HepG2 (cell line): ENCODE measurements at regions not wholly inside any gene's neighbourhood (a gene's known extent, or its start where the extent isn't known, plus 50 kb on each side); places are given as distances from the start of the nearest gene placed in this dataset.

Experiments used
- ATAC-seq: fragments of 200-7000 bp; cut with Tn5 transposase; 3 replicates; pipeline ENCODE4 v1.9.1; 2020; ENCODE audit warnings: mild to moderate bottlenecking, moderate library complexity
- BruUV-seq: library from RNA; stranded (reverse); fragments of 400-500 nt; replicated peaks from 2 replicates; lab custom pipeline; 2021; lab: Mats Ljungman, UMichigan
- CTCF ChIA-PET: fragments of 300-600 bp; formaldehyde crosslinking; extraction: SDS; loops from one replicate; lab custom pipeline; 2021; ENCODE audit warnings: low total read pairs, inconsistent platforms, low intra/inter-chr PET ratio; lab: Yijun Ruan, JAX
- POLR2A ChIA-PET: fragments of 350-600 bp; sonication (Branson Sonifier 250); formaldehyde crosslinking; loops from one replicate; lab custom pipeline; 2020; ENCODE audit warnings: antibody characterized with exemption, inconsistent platforms; lab: Yijun Ruan, JAX
- DNase-seq: peaks from one replicate; pipeline ENCODE4 v3.0.0-alpha.2; 2015; ENCODE audit warnings: low spot score
- FAIRE-seq: peaks from 3 replicates; lab custom pipeline; 2011; peaks lifted over from hg19 to GRCh38; lab: Jason Lieb, UNC
- H2AFZ ChIP-seq: one replicate; pipeline ENCODE4 v1.6.1; 2011; ENCODE audit warnings: low read length, inconsistent platforms
- H3K27ac ChIP-seq: fragments of 300-600 bp; 3 replicates; pipeline ENCODE4 v1.8.0; 2011; ENCODE audit warnings: mixed run types, mild to moderate bottlenecking, mixed read lengths, low read length, inconsistent platforms; ENCODE audit not compliant: insufficient read depth; ENCODE audit errors: extremely low read length
- H3K27me3 ChIP-seq, 2 experiments: fragments of 200-600 bp in 1 of 2; 2 replicates in 1 of 2; 3 replicates in 1 of 2; pipeline versions ENCODE4 v1.6.0 to v1.8.0; 2011; ENCODE audit warnings: low read length in 2 of 2, mild to moderate bottlenecking in 2 of 2, moderate library complexity in 2 of 2, inconsistent platforms in 1 of 2; ENCODE audit not compliant: insufficient read depth in 2 of 2, control insufficient read depth in 1 of 2
- H3K36me3 ChIP-seq, 2 experiments: fragments of 200-600 bp in 1 of 2; replicated peaks in 1 of 2; 2 replicates in 1 of 2; 3 replicates in 1 of 2; pipeline versions ENCODE4 v1.5.1 to v1.8.0; 2011; ENCODE audit warnings: low read length in 2 of 2, inconsistent platforms in 1 of 2; ENCODE audit not compliant: insufficient read depth in 2 of 2, control insufficient read depth in 1 of 2
- H3K4me1 ChIP-seq: 2 replicates; pipeline ENCODE4 v1.5.1; 2012; ENCODE audit warnings: low read length, inconsistent platforms; ENCODE audit not compliant: insufficient read depth
- H3K4me2 ChIP-seq: 2 replicates; pipeline ENCODE4 v1.6.0; 2011; ENCODE audit warnings: low read depth, low read length, inconsistent platforms
- H3K4me3 ChIP-seq, 3 experiments: fragments of 200-600 bp in 1 of 3; sonication (generic), shearing (Covaris generic) in 1 of 3; replicated peaks in 1 of 3; 2 replicates each; pipeline ENCODE4 v1.5.1; 2011 to 2016; ENCODE audit warnings: low read length in 3 of 3, inconsistent platforms in 2 of 3, low read depth in 2 of 3, mild to moderate bottlenecking in 2 of 3, control low read depth in 1 of 3, mixed read lengths in 1 of 3; ENCODE audit not compliant: insufficient read depth in 1 of 3
- H3K79me2 ChIP-seq: one replicate; pipeline ENCODE4 v1.6.1; 2011; ENCODE audit warnings: low read length, inconsistent platforms; ENCODE audit not compliant: insufficient read depth
- H3K9ac ChIP-seq: 2 replicates; pipeline ENCODE4 v1.6.0; 2011; ENCODE audit warnings: mild to moderate bottlenecking, low read depth, low read length, inconsistent platforms; ENCODE audit not compliant: insufficient read depth
- H3K9me3 ChIP-seq: 2 replicates; pipeline ENCODE4 v1.5.1; 2012; ENCODE audit warnings: mild to moderate bottlenecking, low read length
- H4K20me1 ChIP-seq: 2 replicates; pipeline ENCODE4 v1.6.0; 2011; ENCODE audit warnings: inconsistent platforms, mild to moderate bottlenecking, low read length, moderate library complexity; ENCODE audit not compliant: insufficient read depth
- CREB1 ChIP-seq, 2 experiments: fragments of 450-650 bp in 1 of 2; IDR thresholded peaks; 2 replicates each; pipeline ENCODE4 v1.6.1; 2016 to 2017; ENCODE audit warnings: control low read depth in 1 of 2, mild to moderate bottlenecking in 1 of 2, missing compliant biosample characterization in 1 of 2, missing genetic modification characterization in 1 of 2
- NR3C1 ChIP-seq: sonication (generic); formaldehyde crosslinking; IDR thresholded peaks from 2 replicates; pipeline ENCODE4 v1.4.0; 2020; ENCODE audit warnings: missing genetic modification reagents
- RAD51 ChIP-seq: fragments of 450-650 bp; IDR thresholded peaks from 2 replicates; pipeline ENCODE4 v1.6.1; 2016; ENCODE audit warnings: borderline replicate concordance
- REL ChIP-seq: sonication (generic); formaldehyde crosslinking; conservative IDR thresholded peaks from 2 replicates; pipeline ENCODE4 v1.8.0; 2022; ENCODE audit warnings: mild to moderate bottlenecking, missing genetic modification reagents, moderate library complexity
- SMYD3 ChIP-seq: sonication (generic); formaldehyde crosslinking; IDR thresholded peaks from 2 replicates; pipeline ENCODE4 v1.8.1; 2023; ENCODE audit warnings: mild to moderate bottlenecking, missing genetic modification reagents
- SRSF1 ChIP-seq: fragments of 200-400 bp; formaldehyde crosslinking; optimal IDR thresholded peaks from 2 replicates; pipeline ENCODE3; 2017; ENCODE audit warnings: mild to moderate bottlenecking, low read depth, low read length, moderate library complexity
- YEATS2 ChIP-seq: sonication (generic); formaldehyde crosslinking; IDR thresholded peaks from 2 replicates; pipeline ENCODE4 v1.4.0; 2020; ENCODE audit warnings: missing genetic modification reagents, borderline replicate concordance
- ZFX ChIP-seq: sonication (generic); formaldehyde crosslinking; IDR thresholded peaks from 2 replicates; pipeline ENCODE4 v1.4.0; 2020; ENCODE audit warnings: mild to moderate bottlenecking, low read depth, missing genetic modification reagents, moderate library complexity
- ZNF256 ChIP-seq: sonication (generic); formaldehyde crosslinking; conservative IDR thresholded peaks from 2 replicates; pipeline ENCODE4 v1.4.0; 2020; ENCODE audit warnings: missing genetic modification reagents
- ZNF263 ChIP-seq: sonication (generic); formaldehyde crosslinking; IDR thresholded peaks from 2 replicates; pipeline ENCODE4 v1.4.0; 2020; ENCODE audit warnings: missing genetic modification reagents
- ZNF33B ChIP-seq: sonication (generic); formaldehyde crosslinking; IDR thresholded peaks from 2 replicates; pipeline ENCODE4 v1.5.1; 2020; ENCODE audit warnings: mild to moderate bottlenecking, missing genetic modification reagents
- WGBS: methylation state at CpG from one replicate; pipeline ENCODE4 v1.1.6; 2017; ENCODE audit warnings: low lambda C conversion rate; 5-methylcytosine and 5-hydroxymethylcytosine counted together
- in situ Hi-C: cut with HindIII; loops from 2 replicates; pipeline ENCODE4 v1.10.0; 2017; ENCODE audit warnings: low pct_unique_long_range_greater_than_20kb; ENCODE audit not compliant: extremely low pct_ligation_motif_present
- intact Hi-C: fragments of 100-400 bp; cut with micrococcal nuclease; formaldehyde crosslinking; loops from one replicate; pipeline ENCODE4 v1.10.0; 2022; ENCODE audit not compliant: unreplicated experiment
- TF ChIP-seq, protein P1 (sequence below): sonication (generic); formaldehyde crosslinking; IDR thresholded peaks from 2 replicates; pipeline ENCODE4 v1.8.1; 2022; ENCODE audit warnings: low read depth, mild to moderate bottlenecking, missing genetic modification reagents
- TF ChIP-seq, protein P2 (sequence below): sonication (generic); formaldehyde crosslinking; IDR thresholded peaks from 2 replicates; pipeline ENCODE4 v1.8.1; 2023; ENCODE audit warnings: mild to moderate bottlenecking, missing genetic modification reagents, borderline replicate concordance
- TF ChIP-seq, protein P3 (sequence below), 2 experiments: fragments of 450-650 bp in 1 of 2; sonication (generic) in 1 of 2; formaldehyde crosslinking; IDR thresholded peaks; 2 replicates each; pipeline versions ENCODE4 v1.5.0 to v1.8.0; 2020 to 2022; ENCODE audit warnings: mild to moderate bottlenecking in 1 of 2, missing genetic modification reagents in 1 of 2
- TF ChIP-seq, protein P4 (sequence below): IDR thresholded peaks from 2 replicates; pipeline ENCODE4 v1.6.1; 2016; ENCODE audit warnings: missing biosample characterization, missing genetic modification reagents, low read depth

DNA sequence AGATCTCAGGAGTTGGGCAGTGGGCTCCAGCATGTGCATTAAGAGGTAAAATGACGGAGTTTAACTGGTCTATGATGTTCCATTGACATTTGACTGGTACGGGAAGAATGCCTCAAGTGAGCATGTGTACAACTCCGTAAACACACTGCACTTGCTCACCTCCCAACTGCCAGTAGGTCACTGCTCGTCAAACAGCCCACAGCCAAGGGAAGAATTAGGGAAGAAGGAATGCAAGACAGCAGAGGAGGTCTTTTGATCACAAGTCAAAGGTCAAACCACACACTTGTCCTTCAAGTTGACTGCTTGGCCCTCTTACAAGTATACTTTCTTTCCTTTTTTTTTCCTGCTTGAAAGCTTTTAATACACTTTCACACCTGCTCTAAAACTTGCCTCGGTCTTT is 236.7 kb downstream of the B3GLCT start (continued):
- TF ChIP-seq, protein P1, sequence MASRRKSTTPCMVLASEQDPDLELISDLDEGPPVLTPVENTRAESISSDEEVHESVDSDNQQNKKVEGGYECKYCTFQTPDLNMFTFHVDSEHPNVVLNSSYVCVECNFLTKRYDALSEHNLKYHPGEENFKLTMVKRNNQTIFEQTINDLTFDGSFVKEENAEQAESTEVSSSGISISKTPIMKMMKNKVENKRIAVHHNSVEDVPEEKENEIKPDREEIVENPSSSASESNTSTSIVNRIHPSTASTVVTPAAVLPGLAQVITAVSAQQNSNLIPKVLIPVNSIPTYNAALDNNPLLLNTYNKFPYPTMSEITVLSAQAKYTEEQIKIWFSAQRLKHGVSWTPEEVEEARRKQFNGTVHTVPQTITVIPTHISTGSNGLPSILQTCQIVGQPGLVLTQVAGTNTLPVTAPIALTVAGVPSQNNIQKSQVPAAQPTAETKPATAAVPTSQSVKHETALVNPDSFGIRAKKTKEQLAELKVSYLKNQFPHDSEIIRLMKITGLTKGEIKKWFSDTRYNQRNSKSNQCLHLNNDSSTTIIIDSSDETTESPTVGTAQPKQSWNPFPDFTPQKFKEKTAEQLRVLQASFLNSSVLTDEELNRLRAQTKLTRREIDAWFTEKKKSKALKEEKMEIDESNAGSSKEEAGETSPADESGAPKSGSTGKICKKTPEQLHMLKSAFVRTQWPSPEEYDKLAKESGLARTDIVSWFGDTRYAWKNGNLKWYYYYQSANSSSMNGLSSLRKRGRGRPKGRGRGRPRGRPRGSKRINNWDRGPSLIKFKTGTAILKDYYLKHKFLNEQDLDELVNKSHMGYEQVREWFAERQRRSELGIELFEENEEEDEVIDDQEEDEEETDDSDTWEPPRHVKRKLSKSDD (CRISPR knock-in tag): no peak
- no peak for TF ChIP-seq ZFX (CRISPR knock-in tag)
- TF ChIP-seq, all 625 proteins: peak for 0

DNA sequence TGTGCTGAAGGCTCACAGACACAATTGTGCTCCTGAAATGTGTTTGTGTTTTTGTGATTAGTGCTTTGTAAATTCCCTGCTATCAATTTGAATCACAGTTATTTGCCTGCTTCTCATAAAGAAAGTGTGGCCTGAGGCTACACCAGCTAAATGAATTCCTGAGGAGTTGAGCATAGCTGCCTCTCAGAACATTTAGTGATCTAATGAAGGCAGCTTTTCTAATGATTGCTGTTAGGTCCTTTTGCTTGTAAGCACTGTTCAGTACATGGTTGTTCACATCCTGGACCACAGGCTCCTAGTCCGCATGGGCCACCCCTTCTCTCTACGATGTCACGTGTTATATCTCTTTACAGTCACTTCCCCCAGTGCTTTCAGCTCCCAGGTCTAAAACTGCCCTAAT is 238.2 kb downstream of the B3GLCT start:
- peaks cover 0 to 10% of the 10 kb centered on the region in 2 experiments; a peak in 1 of 5 replicates for H3K27me3 ChIP-seq
- 3% methylated on average over 3 of the region's 3 CpGs for WGBS
- H3K36me3 ChIP-seq: no peaks in the 10 kb centered on the region
- H2AFZ ChIP-seq: no peak overlapping the region
- no peak overlapping the region for H3K4me2 ChIP-seq
- H3K4me1 ChIP-seq: no peaks in the 10 kb centered on the region; the same call in 1 of the 2 replicates
- no TSS peak for BruUV-seq
- H3K9ac ChIP-seq: no peak overlapping the region
- no peaks in the 10 kb centered on the region for H4K20me1 ChIP-seq
- in situ Hi-C loops (no loop called here), intact Hi-C loops (no loop called here)
- no peaks in the 10 kb centered on the region for H3K79me2 ChIP-seq
- ATAC-seq (no peak), DNase-seq (no peak), FAIRE-seq (no peak)
- ChIA-PET POLR2A (no interaction called here), CTCF (no interaction called here)
- H3K4me3 ChIP-seq: no peak overlapping the region
- TF ChIP-seq YEATS2 (CRISPR knock-in tag) (no peak), ZNF263 (CRISPR knock-in tag) (no peak), ZNF33B (CRISPR knock-in tag) (no peak), REL (no peak), SMYD3 (CRISPR knock-in tag) (no peak), ZNF256 (no peak), SRSF1 (no peak), NR3C1 (CRISPR knock-in tag) (no peak), RAD51 (no peak), CREB1 (IDR thresholded peaks at IDR 0.05) (no peak), CREB1 (CRISPR knock-in tag; IDR thresholded peaks at IDR 0.05) (no peak)
- TF ChIP-seq, protein P2, sequence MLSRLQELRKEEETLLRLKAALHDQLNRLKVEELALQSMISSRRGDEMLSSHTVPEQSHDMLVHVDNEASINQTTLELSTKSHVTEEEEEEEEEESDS: no peak
- TF ChIP-seq, protein P3, sequence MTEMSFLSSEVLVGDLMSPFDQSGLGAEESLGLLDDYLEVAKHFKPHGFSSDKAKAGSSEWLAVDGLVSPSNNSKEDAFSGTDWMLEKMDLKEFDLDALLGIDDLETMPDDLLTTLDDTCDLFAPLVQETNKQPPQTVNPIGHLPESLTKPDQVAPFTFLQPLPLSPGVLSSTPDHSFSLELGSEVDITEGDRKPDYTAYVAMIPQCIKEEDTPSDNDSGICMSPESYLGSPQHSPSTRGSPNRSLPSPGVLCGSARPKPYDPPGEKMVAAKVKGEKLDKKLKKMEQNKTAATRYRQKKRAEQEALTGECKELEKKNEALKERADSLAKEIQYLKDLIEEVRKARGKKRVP (CRISPR knock-in tag; IDR thresholded peaks at IDR 0.05): no peak
- TF ChIP-seq, protein P4, sequence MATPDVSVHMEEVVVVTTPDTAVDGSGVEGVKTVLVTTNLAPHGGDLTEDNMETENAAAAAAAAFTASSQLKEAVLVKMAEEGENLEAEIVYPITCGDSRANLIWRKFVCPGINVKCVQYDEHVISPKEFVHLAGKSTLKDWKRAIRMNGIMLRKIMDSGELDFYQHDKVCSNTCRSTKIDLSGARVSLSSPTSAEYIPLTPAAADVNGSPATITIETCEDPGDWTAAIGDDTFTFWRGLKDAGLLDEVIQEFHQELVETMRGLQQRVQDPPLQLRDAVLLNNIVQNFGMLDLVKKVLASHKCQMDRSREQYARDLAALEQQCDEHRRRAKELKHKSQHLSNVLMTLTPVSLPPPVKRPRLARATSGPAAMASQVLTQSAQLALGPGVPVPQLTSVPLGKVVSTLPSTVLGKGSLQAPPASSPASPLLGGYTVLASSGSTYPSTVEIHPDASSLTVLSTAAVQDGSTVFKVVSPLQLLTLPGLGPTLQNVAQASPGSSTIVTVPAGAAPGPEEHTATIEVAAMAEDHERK: no peak
- no peak overlapping the region for H3K27ac ChIP-seq
- no peaks in the 10 kb centered on the region for H3K9me3 ChIP-seq
